ENCODE measurements at regions not wholly inside any gene's neighbourhood (a gene's known extent, or its start where the extent isn't known, plus 50 kb on each side); places are given as distances from the start of the nearest gene placed in this dataset.

- Histone ChIP-seq H3K36me3 (ENCODE audit: control insufficient read depth, insufficient read depth, low read length, severe bottlenecking) (no peaks in the 10 kb centered on the region), H3K9me3 (ENCODE audit: control insufficient read depth, low read length) (no peaks in the 10 kb centered on the region), H3K27me3 (replicated peaks; ENCODE audit: control insufficient read depth, insufficient read depth, low read length) (peaks cover 22% of the 10 kb centered on the region), H3K4me1 (ENCODE audit: control insufficient read depth, insufficient read depth, low read length) (no peaks in the 10 kb centered on the region), H3K4me3 (ENCODE audit: low read length) (no peak overlapping the region), H3K9ac (ENCODE audit: low read length) (no peak overlapping the region)
- DNase-seq (ENCODE audit: low read depth): peak; percentile 47
These were observed 148.4 kb upstream of the TLE3 start for GRCh38 chr15:70245932-70246622.

DNA sequence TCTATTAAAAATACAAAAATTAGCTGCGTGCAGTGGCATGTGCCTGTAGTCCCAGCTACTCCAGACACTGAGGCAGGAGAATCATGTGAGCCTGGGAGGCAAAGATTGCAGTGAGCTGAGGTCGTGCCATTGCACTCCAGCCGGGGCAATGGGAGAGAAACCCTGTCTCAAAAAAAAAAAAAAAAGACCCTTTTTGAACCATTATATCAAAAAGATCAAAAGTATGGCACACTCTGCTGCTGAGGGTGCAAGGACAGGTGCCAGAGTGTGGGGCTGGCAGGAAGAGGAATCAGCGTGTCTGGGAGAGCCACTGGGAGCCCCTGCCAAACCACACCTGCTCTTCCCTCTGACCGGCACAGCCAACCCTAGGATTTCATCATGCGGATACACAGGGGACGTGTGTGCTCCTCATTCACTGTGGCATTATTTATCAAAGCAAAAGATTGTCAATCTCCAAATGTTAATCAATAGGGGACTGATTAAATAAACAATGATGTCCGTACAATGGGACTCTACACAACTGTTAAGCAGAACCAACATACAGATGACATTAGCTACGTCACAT is 147.3 kb upstream of the TLE3 start:
- Histone ChIP-seq H3K9me3 (ENCODE audit: control insufficient read depth, low read length) (no peaks in the 10 kb centered on the region), H3K4me1 (ENCODE audit: control insufficient read depth, insufficient read depth, low read length) (no peaks in the 10 kb centered on the region), H3K36me3 (ENCODE audit: control insufficient read depth, insufficient read depth, low read length, severe bottlenecking) (no peaks in the 10 kb centered on the region), H3K4me3 (ENCODE audit: low read length) (no peak overlapping the region), H3K27me3 (replicated peaks; ENCODE audit: control insufficient read depth, insufficient read depth, low read length) (peaks cover 20% of the 10 kb centered on the region), H3K9ac (ENCODE audit: low read length) (no peak overlapping the region)
- no peak for DNase-seq (ENCODE audit: low read depth)

GRCh38 chr15:70243686-70244540 is 146.2 kb upstream of the TLE3 start:
- Histone ChIP-seq H3K9ac (ENCODE audit: low read length) (no peak overlapping the region), H3K9me3 (ENCODE audit: control insufficient read depth, low read length) (no peaks in the 10 kb centered on the region), H3K27me3 (replicated peaks; ENCODE audit: control insufficient read depth, insufficient read depth, low read length) (peaks cover 13% of the 10 kb centered on the region), H3K36me3 (ENCODE audit: control insufficient read depth, insufficient read depth, low read length, severe bottlenecking) (no peaks in the 10 kb centered on the region), H3K4me3 (ENCODE audit: low read length) (no peak overlapping the region), H3K4me1 (ENCODE audit: control insufficient read depth, insufficient read depth, low read length) (no peaks in the 10 kb centered on the region)
- DNase-seq (ENCODE audit: low read depth): no peak

GRCh38 chr15:70242951-70243685 is 145.4 kb upstream of the TLE3 start:
- DNase-seq (ENCODE audit: low read depth): no peak
- peaks cover 13% of the 10 kb centered on the region for H3K27me3 ChIP-seq (replicated peaks; ENCODE audit: control insufficient read depth, insufficient read depth, low read length)
- no peak overlapping the region for H3K9ac ChIP-seq (ENCODE audit: low read length)
- no peaks in the 10 kb centered on the region for H3K4me1 ChIP-seq (ENCODE audit: control insufficient read depth, insufficient read depth, low read length)
- no peak overlapping the region for H3K4me3 ChIP-seq (ENCODE audit: low read length)
- no peaks in the 10 kb centered on the region for H3K36me3 ChIP-seq (ENCODE audit: control insufficient read depth, insufficient read depth, low read length, severe bottlenecking)
- no peaks in the 10 kb centered on the region for H3K9me3 ChIP-seq (ENCODE audit: control insufficient read depth, low read length)

DNA sequence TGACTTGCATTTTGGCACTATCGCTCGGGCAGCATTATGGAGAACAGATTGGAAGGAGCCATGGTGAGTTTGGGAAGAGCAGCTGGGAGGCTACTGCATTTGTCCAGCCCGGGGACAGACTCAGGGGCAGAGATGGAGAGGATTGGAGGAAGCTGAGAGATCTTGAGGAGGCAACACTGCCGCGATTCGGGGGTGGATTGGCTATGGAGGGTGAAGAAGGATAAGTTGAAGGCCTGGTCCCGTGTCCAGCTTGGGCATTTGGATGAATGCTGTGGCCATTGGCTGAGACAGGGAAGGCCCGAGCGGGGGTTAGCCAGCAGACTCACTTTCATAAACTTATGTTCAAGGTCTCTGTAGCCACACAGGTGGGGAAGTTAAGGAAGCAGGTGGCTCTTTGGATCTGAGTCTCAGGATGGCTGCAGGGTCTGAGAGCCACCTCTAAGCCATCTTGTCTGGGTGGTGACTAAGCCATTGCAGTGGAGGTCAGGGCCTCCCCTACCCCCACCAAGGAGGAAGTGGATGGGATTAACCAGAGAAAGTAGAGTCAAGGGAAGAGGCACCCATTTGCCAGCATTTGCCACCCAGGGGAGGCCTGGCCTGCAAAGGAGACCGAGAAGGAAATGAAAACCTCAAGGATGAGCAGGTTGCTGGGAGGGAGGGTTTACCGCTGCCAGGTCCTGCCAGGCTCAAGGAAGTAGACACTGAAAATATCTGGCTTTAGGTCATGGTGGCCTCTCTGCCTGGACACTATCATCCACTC is 144.0 kb upstream of the TLE3 start:
- Histone ChIP-seq H3K9me3 (ENCODE audit: control insufficient read depth, low read length) (no peaks in the 10 kb centered on the region), H3K4me1 (ENCODE audit: control insufficient read depth, insufficient read depth, low read length) (no peaks in the 10 kb centered on the region), H3K27me3 (replicated peaks; ENCODE audit: control insufficient read depth, insufficient read depth, low read length) (peaks cover 13% of the 10 kb centered on the region), H3K9ac (ENCODE audit: low read length) (no peak overlapping the region), H3K4me3 (ENCODE audit: low read length) (no peak overlapping the region), H3K36me3 (ENCODE audit: control insufficient read depth, insufficient read depth, low read length, severe bottlenecking) (no peaks in the 10 kb centered on the region)
- DNase-seq (ENCODE audit: low read depth): no peak

GRCh38 chr15:70240820-70241430 is 143.2 kb upstream of the TLE3 start:
- no peak for DNase-seq (ENCODE audit: low read depth)
- Histone ChIP-seq H3K4me3 (ENCODE audit: low read length) (no peak overlapping the region), H3K36me3 (ENCODE audit: control insufficient read depth, insufficient read depth, low read length, severe bottlenecking) (no peaks in the 10 kb centered on the region), H3K9me3 (ENCODE audit: control insufficient read depth, low read length) (no peaks in the 10 kb centered on the region), H3K4me1 (ENCODE audit: control insufficient read depth, insufficient read depth, low read length) (no peaks in the 10 kb centered on the region), H3K9ac (ENCODE audit: low read length) (no peak overlapping the region), H3K27me3 (replicated peaks; ENCODE audit: control insufficient read depth, insufficient read depth, low read length) (peaks cover 13% of the 10 kb centered on the region)

- no peak for DNase-seq (ENCODE audit: low read depth)
- Histone ChIP-seq H3K9ac (ENCODE audit: low read length) (no peak overlapping the region), H3K9me3 (ENCODE audit: control insufficient read depth, low read length) (no peaks in the 10 kb centered on the region), H3K4me1 (ENCODE audit: control insufficient read depth, insufficient read depth, low read length) (no peaks in the 10 kb centered on the region), H3K27me3 (replicated peaks; ENCODE audit: control insufficient read depth, insufficient read depth, low read length) (peaks cover 13% of the 10 kb centered on the region), H3K4me3 (ENCODE audit: low read length) (no peak overlapping the region), H3K36me3 (ENCODE audit: control insufficient read depth, insufficient read depth, low read length, severe bottlenecking) (no peaks in the 10 kb centered on the region)
These were observed 142.4 kb upstream of the TLE3 start for GRCh38 chr15:70240082-70240481.

DNA sequence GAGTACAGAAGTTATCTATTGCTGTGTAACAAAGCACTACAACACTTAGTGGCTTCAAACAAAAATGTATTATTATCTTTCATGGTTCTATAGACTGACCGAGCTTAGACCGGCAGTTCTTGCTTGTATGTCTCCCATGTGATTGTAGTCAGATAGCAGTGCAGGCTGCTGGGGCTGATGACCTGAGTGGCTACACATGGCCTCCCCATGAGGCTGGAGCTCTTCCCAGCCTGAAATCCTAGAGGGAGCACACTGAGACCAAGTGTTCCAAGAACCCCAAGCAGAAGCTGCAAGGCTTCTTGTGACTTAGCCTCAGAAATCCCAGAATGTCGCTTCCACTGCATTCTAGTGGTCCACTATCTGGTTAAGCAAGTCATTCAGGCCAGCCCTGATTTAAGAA is 141.2 kb upstream of the TLE3 start:
- Histone ChIP-seq H3K27me3 (replicated peaks; ENCODE audit: control insufficient read depth, insufficient read depth, low read length) (peaks cover 13% of the 10 kb centered on the region), H3K36me3 (ENCODE audit: control insufficient read depth, insufficient read depth, low read length, severe bottlenecking) (no peaks in the 10 kb centered on the region), H3K4me1 (ENCODE audit: control insufficient read depth, insufficient read depth, low read length) (no peaks in the 10 kb centered on the region), H3K9me3 (ENCODE audit: control insufficient read depth, low read length) (no peaks in the 10 kb centered on the region), H3K4me3 (ENCODE audit: low read length) (no peak overlapping the region), H3K9ac (ENCODE audit: low read length) (no peak overlapping the region)
- no peak for DNase-seq (ENCODE audit: low read depth)

DNA sequence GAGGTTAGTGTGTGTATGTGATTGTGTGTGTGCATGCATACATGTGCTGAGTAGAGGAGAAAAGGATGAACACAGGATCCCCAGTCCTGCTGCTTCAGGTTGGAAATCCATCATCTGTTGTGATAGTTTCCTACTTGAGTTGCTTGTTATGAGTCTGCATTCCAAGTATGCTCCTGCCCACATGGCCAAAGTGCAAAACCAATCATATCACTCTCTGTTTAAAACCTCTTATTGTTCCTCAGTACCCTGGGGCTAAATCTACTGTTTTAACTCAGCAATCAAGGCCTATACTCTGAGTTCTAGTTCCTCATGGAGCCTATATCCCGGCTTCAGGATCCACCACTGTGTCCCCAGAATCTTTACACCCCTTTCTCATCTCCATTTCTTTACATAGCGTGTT is 139.9 kb upstream of the TLE3 start:
- Histone ChIP-seq H3K36me3 (ENCODE audit: control insufficient read depth, insufficient read depth, low read length, severe bottlenecking) (no peaks in the 10 kb centered on the region), H3K4me3 (ENCODE audit: low read length) (no peak overlapping the region), H3K27me3 (replicated peaks; ENCODE audit: control insufficient read depth, insufficient read depth, low read length) (peaks cover 11% of the 10 kb centered on the region), H3K9ac (ENCODE audit: low read length) (no peak overlapping the region), H3K4me1 (ENCODE audit: control insufficient read depth, insufficient read depth, low read length) (no peaks in the 10 kb centered on the region), H3K9me3 (ENCODE audit: control insufficient read depth, low read length) (no peaks in the 10 kb centered on the region)
- no peak for DNase-seq (ENCODE audit: low read depth)

DNA sequence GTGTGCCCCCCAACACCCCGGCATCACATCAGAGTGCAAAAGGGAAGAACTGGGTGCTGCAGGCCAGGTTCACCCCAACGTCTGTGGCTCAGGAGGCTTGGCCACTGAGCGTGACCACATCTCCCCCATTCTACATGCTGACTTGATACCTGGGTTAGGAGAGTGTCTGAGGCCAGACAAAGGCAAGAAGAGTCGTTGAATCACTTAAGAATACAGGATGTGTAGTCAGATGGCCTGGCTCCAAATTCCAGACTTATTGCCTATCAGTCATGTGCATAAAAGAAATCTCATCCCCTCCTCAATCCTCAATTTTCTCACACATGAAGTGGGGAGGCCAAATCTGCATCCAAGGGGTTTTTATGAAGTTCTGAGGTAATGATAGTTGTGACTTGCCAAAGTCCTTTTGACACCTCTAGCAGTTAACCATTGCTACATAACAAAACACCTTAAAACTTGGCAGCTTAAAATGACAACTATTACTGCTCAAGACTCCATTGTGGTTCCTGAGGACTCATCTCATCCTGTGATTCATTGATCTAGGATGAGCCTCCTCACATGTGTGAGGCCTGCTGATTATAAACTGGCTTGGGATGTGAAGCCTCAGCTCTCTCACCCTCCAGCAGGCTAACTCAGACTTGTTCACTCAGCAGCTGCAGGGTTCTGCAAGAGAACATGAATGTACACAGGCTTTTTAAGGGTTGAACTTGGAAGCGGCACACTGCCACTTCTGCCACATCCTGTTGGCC is 138.8 kb upstream of the TLE3 start:
- no peak overlapping the region for H3K9ac ChIP-seq (ENCODE audit: low read length)
- no peak overlapping the region for H3K4me3 ChIP-seq (ENCODE audit: low read length)
- H3K27me3 ChIP-seq (replicated peaks; ENCODE audit: control insufficient read depth, insufficient read depth, low read length): peaks cover 9% of the 10 kb centered on the region
- DNase-seq (ENCODE audit: low read depth): no peak
- H3K9me3 ChIP-seq (ENCODE audit: control insufficient read depth, low read length): peaks cover 6% of the 10 kb centered on the region
- no peaks in the 10 kb centered on the region for H3K4me1 ChIP-seq (ENCODE audit: control insufficient read depth, insufficient read depth, low read length)
- no peaks in the 10 kb centered on the region for H3K36me3 ChIP-seq (ENCODE audit: control insufficient read depth, insufficient read depth, low read length, severe bottlenecking)

All from adipocyte (in vitro differentiated cells).